ENCODE measurements at regions not wholly inside any gene's neighbourhood (a gene's known extent, or its start where the extent isn't known, plus 50 kb on each side); places are given as distances from the start of the nearest gene placed in this dataset.

DNA sequence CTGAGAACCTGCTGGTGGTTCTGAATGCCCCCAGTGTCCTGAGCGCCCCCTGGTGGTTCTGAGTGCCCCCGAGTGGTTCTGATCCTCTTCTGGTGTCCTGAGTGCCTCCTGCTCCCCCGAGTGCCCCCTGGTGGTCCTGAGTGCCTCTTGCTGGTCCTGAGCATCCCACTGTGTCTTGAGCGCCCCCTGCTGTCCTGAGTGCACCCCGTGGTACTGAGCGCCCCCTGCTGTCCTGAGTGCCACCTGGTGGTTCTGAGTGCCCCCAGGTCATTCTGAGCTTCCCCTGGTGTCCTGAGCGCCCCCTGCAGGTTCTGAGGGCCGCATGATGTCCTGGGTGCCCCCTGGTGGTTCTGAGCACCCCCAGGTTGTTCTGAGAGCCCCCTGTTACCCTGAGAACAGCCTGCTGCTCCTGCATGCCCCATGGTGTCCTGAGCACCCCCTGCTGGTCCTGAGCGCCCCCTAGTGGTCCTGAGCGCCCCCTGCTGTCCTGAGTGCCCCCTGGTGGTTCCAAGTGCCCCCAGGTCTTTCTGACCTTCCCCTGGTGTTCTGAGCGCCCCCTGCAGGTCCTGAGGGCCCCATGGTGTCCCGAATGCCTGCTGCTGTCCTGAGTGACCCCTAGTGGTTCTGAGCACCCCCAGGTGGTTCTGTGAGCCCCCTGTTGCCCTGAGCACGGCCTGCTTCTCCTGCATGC, 1165.4 kb downstream of the TMEM121 start:
- TF ChIP-seq EZH2 (IDR thresholded peaks at IDR 0.05; ENCODE audit: insufficient read depth, poor library complexity, severe bottlenecking), result no peak
- TF ChIP-seq EZH2phosphoT487 (IDR thresholded peaks at IDR 0.05; ENCODE audit: insufficient read depth, low read depth), result no peak
